HCT116 (cell line): ENCODE measurements at regions not wholly inside any gene's neighbourhood (a gene's known extent, or its start where the extent isn't known, plus 50 kb on each side); places are given as distances from the start of the nearest gene placed in this dataset.

Experiments
- ATAC-seq: fragments of 200-7000 bp; cut with Tn5 transposase; 2 replicates; pipeline ENCODE4 v1.9.1; 2020; ENCODE audit warnings: mild to moderate bottlenecking, moderate library complexity
- BruUV-seq: library from RNA; stranded (reverse); fragments of 400-500 nt; replicated peaks from 2 replicates; lab custom pipeline; 2021; lab: Mats Ljungman, UMichigan
- CTCF ChIA-PET: fragments of 300-600 bp; sonication (Branson Sonifier 250); formaldehyde crosslinking; loops from one replicate; lab custom pipeline; 2021; ENCODE audit warnings: antibody characterized with exemption; lab: Charles Lee
- POLR2A ChIA-PET: fragments of 300-600, 350-600 bp; sonication (Branson Sonifier 250); formaldehyde crosslinking; loops from one replicate; lab custom pipeline; 2021; ENCODE audit warnings: antibody characterized with exemption; lab: Charles Lee
- RAD21 ChIA-PET, 2 experiments: fragments of 300-600 bp; sonication (Branson Sonifier 250); formaldehyde crosslinking; loops; one replicate each; lab custom pipeline; 2023; ENCODE audit warnings: low total read pairs in 2 of 2; ENCODE audit not compliant: uncharacterized antibody in 2 of 2, unreplicated experiment in 2 of 2, low non-redundant PET in 1 of 2; lab: Charles Lee
- DNase-seq: peaks from one replicate; pipeline ENCODE4 v3.0.0-alpha.2; 2010; ENCODE audit warnings: low read depth, low spot score
- H2AFZ ChIP-seq: fragments of 200-600 bp; shearing (Covaris generic), sonication (generic); 2 replicates; pipeline ENCODE4 v1.6.1; 2017; ENCODE audit warnings: low read depth, mixed run types, mixed read lengths, antibody characterized with exemption, low read length; ENCODE audit not compliant: poor library complexity, severe bottlenecking
- H3K27ac ChIP-seq: 2 replicates; pipeline ENCODE4 v1.5.1; 2012; ENCODE audit warnings: low read depth, low read length
- H3K27me3 ChIP-seq: fragments of 200-600 bp; sonication (generic); 2 replicates; pipeline ENCODE4 v1.6.1; 2016; ENCODE audit warnings: mixed run types, low read length, mixed read lengths; ENCODE audit not compliant: insufficient read depth
- H3K36me3 ChIP-seq, 2 experiments: fragments of 200-500 bp in 1 of 2; fragments of 200-600 bp in 1 of 2; sonication (Bioruptor generic) in 1 of 2; sonication (generic) in 1 of 2; 2 replicates each; pipeline versions ENCODE4 v1.5.1 to v1.6.1; 2014 to 2016; ENCODE audit warnings: low read length in 2 of 2, inconsistent platforms in 1 of 2, mixed read lengths in 1 of 2, mixed run types in 1 of 2; ENCODE audit not compliant: insufficient read depth in 2 of 2, control insufficient read depth in 1 of 2
- H3K4me1 ChIP-seq, 2 experiments: fragments of 200-600 bp in 1 of 2; sonication (generic) in 1 of 2; 2 replicates each; pipeline versions ENCODE4 v1.5.1 to v1.6.1; 2012 to 2017; ENCODE audit warnings: low read length in 2 of 2, inconsistent platforms in 1 of 2, mild to moderate bottlenecking in 1 of 2, mixed read lengths in 1 of 2, mixed run types in 1 of 2, moderate library complexity in 1 of 2; ENCODE audit not compliant: insufficient read depth in 2 of 2, control insufficient read depth in 1 of 2
- H3K4me2 ChIP-seq: fragments of 200-600 bp; sonication (generic); 2 replicates; pipeline ENCODE4 v1.6.1; 2017; ENCODE audit warnings: mixed run types, low read length, mixed read lengths
- H3K4me3 ChIP-seq, 2 experiments: fragments of 200-600 bp in 1 of 2; sonication (generic) in 1 of 2; replicated peaks in 1 of 2; 2 replicates each; pipeline ENCODE4 v1.5.1; 2011 to 2016; ENCODE audit warnings: low read length in 2 of 2, control low read depth in 1 of 2, low read depth in 1 of 2, mild to moderate bottlenecking in 1 of 2, mixed read lengths in 1 of 2, mixed run types in 1 of 2
- H3K79me2 ChIP-seq: fragments of 200-600 bp; sonication (generic); 2 replicates; pipeline ENCODE4 v1.6.1; 2017; ENCODE audit warnings: mild to moderate bottlenecking, mixed run types, low read length, moderate library complexity, mixed read lengths; ENCODE audit not compliant: insufficient read depth
- H3K9ac ChIP-seq: fragments of 200-600 bp; sonication (generic); 2 replicates; pipeline ENCODE4 v1.6.1; 2016; ENCODE audit warnings: low read length, mixed read lengths
- H3K9me2 ChIP-seq: fragments of 200-600 bp; sonication (generic), shearing (Covaris generic); 2 replicates; pipeline ENCODE4 v1.6.1; 2017; ENCODE audit warnings: mixed run types, mild to moderate bottlenecking, moderate library complexity; ENCODE audit not compliant: insufficient read depth
- H3K9me3 ChIP-seq, 2 experiments: fragments of 200-500 bp in 1 of 2; fragments of 200-600 bp in 1 of 2; sonication (Bioruptor generic) in 1 of 2; sonication (generic) in 1 of 2; 2 replicates each; pipeline ENCODE4 v1.6.1; 2014 to 2017; ENCODE audit warnings: low read length in 2 of 2, mixed read lengths in 2 of 2, inconsistent platforms in 1 of 2, low read depth in 1 of 2, mild to moderate bottlenecking in 1 of 2, mixed run types in 1 of 2, moderate library complexity in 1 of 2; ENCODE audit not compliant: control insufficient read depth in 1 of 2, insufficient read depth in 1 of 2
- H4K20me1 ChIP-seq: fragments of 200-600 bp; sonication (generic), shearing (Covaris generic); 2 replicates; pipeline ENCODE4 v1.6.1; 2017; ENCODE audit warnings: mixed run types, mild to moderate bottlenecking, moderate library complexity; ENCODE audit not compliant: insufficient read depth
- CBX3 ChIP-seq: IDR thresholded peaks from 2 replicates; pipeline ENCODE4 v1.6.1; 2012; ENCODE audit warnings: low read depth
- CEBPB ChIP-seq: IDR thresholded peaks from 2 replicates; pipeline ENCODE4 v1.6.1; 2012; ENCODE audit warnings: low read depth
- CTCF ChIP-seq, 3 experiments: fragments of 200-600 bp in 1 of 3; sonication (generic) in 1 of 3; IDR thresholded peaks in 2 of 3; conservative IDR thresholded peaks in 1 of 3; 2 replicates each; pipeline ENCODE4 v1.5.1; 2012 to 2017; ENCODE audit warnings: low read depth in 2 of 3, low read length in 2 of 3, antibody characterized with exemption in 1 of 3, borderline replicate concordance in 1 of 3, control low read depth in 1 of 3, mild to moderate bottlenecking in 1 of 3, mixed read lengths in 1 of 3, mixed run types in 1 of 3, moderate library complexity in 1 of 3; ENCODE audit not compliant: insufficient read depth in 1 of 3
- ELF1 ChIP-seq: IDR thresholded peaks from 2 replicates; pipeline ENCODE4 v1.6.1; 2012; ENCODE audit warnings: low read depth, borderline replicate concordance
- EZH2 ChIP-seq: fragments of 200-600 bp; sonication (generic); IDR thresholded peaks from 2 replicates; pipeline ENCODE4 v1.6.1; 2017; ENCODE audit warnings: antibody characterized with exemption, mixed run types
- FOSL1 ChIP-seq: IDR thresholded peaks from 2 replicates; pipeline ENCODE4 v1.6.1; 2012; ENCODE audit warnings: low read depth
- JUND ChIP-seq: IDR thresholded peaks from 2 replicates; pipeline ENCODE4 v1.6.1; 2012
- POLR2AphosphoS5 ChIP-seq: IDR thresholded peaks from 2 replicates; pipeline ENCODE4 v1.6.1; 2011; ENCODE audit warnings: mild to moderate bottlenecking, low read depth, low read length, moderate library complexity
- RAD21 ChIP-seq: IDR thresholded peaks from 2 replicates; pipeline ENCODE4 v1.6.1; 2012; ENCODE audit warnings: low read depth, mild to moderate bottlenecking
- TCF7L2 ChIP-seq: IDR thresholded peaks from 2 replicates; pipeline ENCODE4 v1.7.0; 2011; ENCODE audit warnings: borderline replicate concordance, inconsistent platforms; ENCODE audit not compliant: insufficient read depth, insufficient read length; ENCODE audit errors: extremely low read depth
- ZBTB33 ChIP-seq: IDR thresholded peaks from 2 replicates; pipeline ENCODE4 v1.6.1; 2011; ENCODE audit warnings: mild to moderate bottlenecking, low read length, moderate library complexity; ENCODE audit not compliant: insufficient replicate concordance; ENCODE audit errors: extremely low read depth
- intact Hi-C: fragments of 100-400 bp; cut with micrococcal nuclease; formaldehyde crosslinking; loops from 2 replicates; pipeline ENCODE4 v1.10.0; 2022

- POLR2A ChIA-PET, result no interaction called here
- Histone ChIP-seq H3K27me3 (no peaks in the 10 kb centered on the region), H3K36me3 (no peaks in the 10 kb centered on the region), H2AFZ (no peak overlapping the region), H3K4me1 (no peaks in the 10 kb centered on the region), H3K9me2 (no peaks in the 10 kb centered on the region), H3K79me2 (no peaks in the 10 kb centered on the region), H3K4me3 (no peak overlapping the region), H3K9ac (no peak overlapping the region), H3K27ac (no peak overlapping the region), H3K4me2 (no peak overlapping the region), H3K9me3 (no peaks in the 10 kb centered on the region), H4K20me1 (no peaks in the 10 kb centered on the region)
- ATAC-seq, result no peak
- no TSS peak for BruUV-seq
- no peak for TF ChIP-seq EZH2
- no peak for TF ChIP-seq TCF7L2
- TF ChIP-seq CBX3, result no peak
- TF ChIP-seq ZBTB33, result no peak
- TF ChIP-seq CEBPB, result no peak
- TF ChIP-seq POLR2AphosphoS5, result no peak
- no peak for TF ChIP-seq FOSL1
- no peak for TF ChIP-seq RAD21
- no peak for TF ChIP-seq CTCF (IDR thresholded peaks at IDR 0.05 in 2 of 3, conservative IDR thresholded peaks at IDR 0.05 in 1 of 3; ENCODE audit: borderline replicate concordance in 1 of 3, insufficient read depth in 1 of 3, low read depth in 2 of 3, low read length in 2 of 3)
- no peak for TF ChIP-seq ELF1
- no peak for TF ChIP-seq JUND
- RAD21 ChIA-PET, result interaction anchor here in 1 of 2 experiments (1.5 kb wide), 1 partner anchor 390 kb away, joined by 5 read pairs; no protein-coding TSS in a partner anchor
- CTCF ChIA-PET, result interaction anchor here (0.7 to 2.1 kb wide), 5 partner anchors 10 to 444 kb away, joined by 3 to 20 read pairs (median 4); no protein-coding TSS in a partner anchor
- no peak for DNase-seq
- intact Hi-C loops, result no loop called here
These were observed 196.7 kb downstream of the ALX1 start for GRCh38 chr12:85476756-85477155.
